GM21526 (cell line): ENCODE measurements at regions not wholly inside any gene's neighbourhood (a gene's known extent, or its start where the extent isn't known, plus 50 kb on each side); places are given as distances from the start of the nearest gene placed in this dataset.
A peak's percentile ranks its signal among the peaks of the same experiment; 100 is the strongest.

Experiments used
- ATAC-seq: cut with Tn5 transposase; IDR thresholded peaks from one replicate; pipeline ENCODE4 v1.9.1; 2021; ENCODE audit warnings: moderate library complexity; ENCODE audit not compliant: unreplicated experiment, low FRiP score

GRCh38 chr9:16128003-16128402 is 575.2 kb downstream of the CCDC171 start:
- no peak for ATAC-seq

- ATAC-seq, result no peak
Observed at GRCh38 chr9:16131264-16131663, 578.4 kb downstream of the CCDC171 start.

- no peak for ATAC-seq
Observed at GRCh38 chr9:16132513-16132912, 579.7 kb downstream of the CCDC171 start.

GRCh38 chr9:16133032-16133431 is 580.2 kb downstream of the CCDC171 start:
- ATAC-seq, result no peak

- peak; percentile 78 for ATAC-seq
Observed at GRCh38 chr9:16133556-16134227, 580.8 kb downstream of the CCDC171 start.

GRCh38 chr9:16134351-16134750 is 581.5 kb downstream of the CCDC171 start:
- ATAC-seq, result no peak

GRCh38 chr9:16135968-16136367 is 583.1 kb downstream of the CCDC171 start:
- ATAC-seq, result no peak

- no peak for ATAC-seq
Observed at GRCh38 chr9:16136451-16136850, 583.6 kb downstream of the CCDC171 start.

- no peak for ATAC-seq
Observed at GRCh38 chr9:16136961-16137360, 584.1 kb downstream of the CCDC171 start.

- no peak for ATAC-seq
Observed at GRCh38 chr9:16138561-16139491, 586.0 kb downstream of the CCDC171 start.

GRCh38 chr9:16139774-16140173 is 586.9 kb downstream of the CCDC171 start:
- no peak for ATAC-seq

GRCh38 chr9:16143310-16143709 is 590.5 kb downstream of the CCDC171 start:
- ATAC-seq, result no peak

- no peak for ATAC-seq
Observed at GRCh38 chr9:16143947-16144890, 591.4 kb downstream of the CCDC171 start.

- ATAC-seq, result no peak
Observed at GRCh38 chr9:16145196-16145950, 592.5 kb downstream of the CCDC171 start.

- no peak for ATAC-seq
Observed at GRCh38 chr9:16147726-16148125, 594.9 kb downstream of the CCDC171 start.

GRCh38 chr9:16150501-16150900 is 597.7 kb downstream of the CCDC171 start:
- ATAC-seq, result no peak

GRCh38 chr9:16150938-16151650 is 598.3 kb downstream of the CCDC171 start:
- ATAC-seq, result no peak

- ATAC-seq, result no peak
Observed at GRCh38 chr9:16152276-16153101, 599.6 kb downstream of the CCDC171 start.
